HG03280 (cell line): ENCODE measurements at regions not wholly inside any gene's neighbourhood (a gene's known extent, or its start where the extent isn't known, plus 50 kb on each side); places are given as distances from the start of the nearest gene placed in this dataset.

Experiments
- ATAC-seq: cut with Tn5 transposase; IDR thresholded peaks from one replicate; pipeline ENCODE4 v1.9.1; 2021; ENCODE audit warnings: mild to moderate bottlenecking, moderate library complexity; ENCODE audit not compliant: unreplicated experiment

DNA sequence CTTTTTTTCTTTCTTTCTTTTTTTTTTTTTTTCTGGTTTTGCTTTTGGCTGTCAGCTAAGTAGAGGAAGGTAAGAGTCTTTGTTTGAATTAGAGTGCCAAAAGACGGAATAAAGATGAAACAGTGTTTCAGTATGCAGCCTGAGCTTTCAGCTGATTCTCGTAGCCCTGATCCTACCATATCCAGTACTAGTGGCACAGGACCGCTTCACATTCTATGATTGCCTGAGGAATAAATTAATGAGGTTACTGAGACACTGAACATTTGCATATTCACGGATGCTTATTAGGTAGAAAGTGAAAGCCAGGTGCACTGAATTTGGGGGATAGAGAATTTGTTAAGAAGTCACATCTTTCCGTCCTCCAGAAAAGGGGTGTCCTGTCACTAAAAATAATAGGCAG lies 421.5 kb upstream of the POU3F3 start:
- ATAC-seq, result no peak

DNA sequence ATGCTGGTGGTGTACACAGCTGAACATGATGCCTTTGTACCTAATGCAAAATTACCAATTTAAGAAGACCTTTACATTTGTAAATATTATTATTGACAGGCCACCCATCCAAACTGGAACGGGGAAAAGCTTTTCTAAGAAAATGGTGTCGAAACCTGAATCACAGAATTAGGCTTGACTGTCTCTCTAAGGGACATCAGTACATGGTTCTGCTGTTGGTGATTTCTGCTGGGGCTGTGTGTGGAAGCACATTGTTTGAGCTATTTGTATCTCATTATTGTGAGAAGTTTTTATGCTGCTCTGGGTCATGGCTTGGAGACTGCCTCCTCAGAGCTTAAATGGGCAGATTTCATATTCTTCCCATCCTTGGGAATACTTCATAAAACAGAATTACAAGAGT lies 420.9 kb upstream of the POU3F3 start:
- no peak for ATAC-seq

DNA sequence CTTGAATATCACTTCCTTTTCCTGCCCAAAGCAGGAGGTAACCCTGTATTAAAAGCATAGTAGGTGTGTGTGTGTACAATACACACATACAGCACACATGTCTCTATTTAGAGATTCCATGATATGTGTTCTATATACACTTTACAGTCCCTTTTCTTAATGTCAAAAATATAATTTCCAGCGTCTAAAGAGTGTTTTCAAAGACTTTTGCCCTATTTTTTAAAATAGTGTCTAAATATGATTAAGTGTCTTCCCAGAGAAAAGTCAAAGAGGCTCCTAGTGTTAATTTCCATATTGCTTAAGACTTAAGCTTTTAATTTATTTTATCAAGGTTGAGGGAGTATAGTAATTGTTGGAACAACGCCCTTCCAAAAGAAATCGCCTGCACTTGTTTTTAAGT lies 420.3 kb upstream of the POU3F3 start:
- ATAC-seq, result no peak

DNA sequence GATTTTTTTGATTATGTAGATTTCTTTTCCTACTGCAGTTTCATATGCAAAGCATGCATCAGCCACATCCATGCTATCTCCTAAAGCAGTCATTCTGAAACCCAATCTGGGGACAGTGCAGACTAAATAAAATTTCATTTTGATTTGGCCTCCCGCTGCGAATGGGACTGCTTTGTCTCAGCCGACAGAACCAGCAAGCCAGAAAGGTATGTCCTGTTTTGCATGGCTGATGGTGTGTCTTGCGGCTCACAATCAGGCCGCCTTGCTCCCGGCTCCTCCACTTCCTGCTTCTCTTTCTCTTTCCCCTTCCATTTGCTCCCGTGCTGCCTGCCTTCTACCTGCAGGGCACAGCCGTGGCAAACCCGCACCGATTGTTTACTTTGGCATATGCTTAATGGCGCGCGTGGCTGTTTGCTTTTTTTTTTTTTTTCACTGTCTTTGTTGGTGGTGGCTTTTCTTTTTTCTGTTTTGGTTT lies 419.6 kb upstream of the POU3F3 start:
- peak; percentile 66 for ATAC-seq

DNA sequence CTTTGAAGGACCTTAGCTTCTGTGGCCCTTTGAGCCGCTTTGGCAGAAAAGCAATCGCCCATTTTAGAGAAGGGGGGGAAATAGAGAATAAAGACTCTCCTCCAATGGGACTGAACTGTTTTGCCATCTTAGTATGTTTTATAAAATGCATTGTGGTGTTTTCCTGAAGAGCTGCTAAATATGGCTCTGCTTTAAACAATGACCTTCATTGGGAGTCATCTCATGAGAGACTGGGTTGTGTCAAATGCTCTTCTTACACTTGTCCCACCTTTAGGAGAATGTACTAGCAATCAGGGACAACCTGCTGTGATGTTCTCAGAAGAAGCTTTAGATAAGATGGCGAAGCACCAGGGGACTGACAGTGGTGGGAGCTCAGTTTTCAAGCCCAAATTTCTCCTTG lies 418.9 kb upstream of the POU3F3 start:
- ATAC-seq, result no peak

DNA sequence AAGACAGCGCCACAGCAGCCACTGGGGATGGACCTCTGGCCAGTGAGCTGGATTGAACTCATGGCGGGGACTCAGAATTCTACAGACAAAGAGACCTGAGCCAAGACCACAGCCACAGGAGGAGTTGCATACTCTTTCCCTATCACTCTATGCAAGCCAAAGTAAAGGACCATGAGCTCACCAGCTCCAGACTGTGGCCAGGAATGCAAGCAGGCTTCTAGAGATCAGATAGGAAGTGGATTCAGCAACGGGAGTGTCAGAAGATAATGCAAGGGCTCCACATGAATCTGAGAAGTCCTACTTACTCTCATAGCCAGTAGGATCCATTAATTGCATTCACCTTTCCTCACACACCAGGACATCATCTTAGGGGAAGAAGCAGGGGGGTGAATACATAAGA lies 415.4 kb upstream of the POU3F3 start:
- no peak for ATAC-seq

DNA sequence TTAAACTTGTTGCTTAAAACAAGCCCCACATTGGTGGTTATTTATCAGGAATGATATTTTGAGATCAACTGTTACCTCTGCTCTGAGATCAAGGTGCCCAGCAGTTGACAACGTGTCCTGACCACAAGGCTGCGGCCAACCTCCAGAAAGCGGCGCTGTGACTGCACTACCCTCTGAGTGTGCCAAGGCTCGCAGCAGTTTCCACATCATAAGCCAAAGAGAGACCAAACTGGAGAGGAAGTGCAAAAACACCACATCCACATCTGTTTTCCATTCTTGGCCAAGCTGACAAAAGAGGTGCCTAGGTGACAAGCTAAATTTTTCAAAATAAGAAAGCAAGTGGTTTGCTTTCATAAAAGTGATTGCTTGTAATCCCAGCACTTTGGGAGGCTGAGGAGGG lies 410.8 kb upstream of the POU3F3 start:
- ATAC-seq, result no peak

DNA sequence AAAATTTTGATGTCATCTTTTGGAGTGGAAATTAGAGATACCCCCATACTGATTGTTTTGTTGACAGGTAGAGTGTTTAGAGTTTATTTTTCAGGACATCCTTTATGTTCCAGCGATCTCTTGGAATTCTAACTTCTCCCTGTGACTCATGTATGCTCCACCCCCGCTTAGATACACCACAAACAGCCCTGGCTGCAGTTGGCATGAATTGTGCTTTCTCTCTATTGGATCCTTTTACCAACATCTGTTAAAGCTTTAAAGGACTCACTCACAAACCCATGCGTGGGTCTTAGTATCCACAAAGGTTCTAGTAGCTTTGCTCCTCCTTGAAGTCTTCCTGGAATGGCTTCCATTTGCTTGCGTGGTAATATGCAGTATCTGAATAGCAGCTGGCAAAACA lies 409.5 kb upstream of the POU3F3 start:
- no peak for ATAC-seq

DNA sequence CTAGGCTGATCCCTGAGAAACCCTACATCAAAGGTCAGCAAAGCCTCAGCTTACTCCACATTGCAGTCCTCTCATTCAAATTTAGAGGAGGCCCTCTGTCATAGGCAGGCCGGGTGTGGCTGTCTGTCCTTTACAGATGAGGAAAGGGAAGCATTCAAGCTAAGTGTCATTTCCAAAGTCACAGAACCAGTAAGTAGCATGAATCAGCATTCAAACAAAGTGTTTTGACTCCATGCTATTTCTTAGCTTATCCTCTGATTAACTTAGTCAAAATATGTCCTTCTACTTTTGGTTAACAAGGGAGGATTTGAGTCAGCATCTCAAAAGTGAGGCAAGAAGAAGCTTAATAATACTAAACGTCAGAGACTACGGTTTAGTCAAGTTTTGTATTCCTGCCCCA lies 409.0 kb upstream of the POU3F3 start:
- no peak for ATAC-seq

DNA sequence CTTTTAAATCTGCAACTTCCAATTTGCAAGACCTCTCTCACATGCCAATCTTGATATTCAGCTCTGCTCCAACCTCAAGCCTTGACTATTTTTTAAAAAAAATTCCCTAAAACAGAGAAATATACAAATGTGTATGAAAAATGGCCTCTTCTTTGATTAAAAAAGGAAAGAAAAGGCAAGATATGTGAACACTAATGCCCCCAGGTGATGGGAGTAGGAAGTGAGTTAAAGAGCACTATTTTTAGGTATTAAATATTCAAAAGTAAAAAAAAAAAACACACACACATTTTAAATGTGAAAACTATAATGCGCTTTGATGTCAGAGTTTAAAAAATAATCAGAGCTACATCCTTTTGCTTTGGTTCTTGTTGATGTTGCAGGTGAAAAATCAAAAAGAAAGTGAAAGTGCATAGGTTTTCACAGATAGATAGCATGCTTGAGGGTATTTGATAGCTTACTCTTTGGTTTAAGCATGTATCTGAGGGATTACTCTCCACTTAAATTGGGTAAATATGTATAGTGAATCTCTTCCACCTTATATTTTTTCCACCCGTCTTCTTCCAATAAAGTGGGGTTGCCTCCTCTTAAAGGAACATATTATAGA lies 406.0 kb upstream of the POU3F3 start:
- no peak for ATAC-seq

DNA sequence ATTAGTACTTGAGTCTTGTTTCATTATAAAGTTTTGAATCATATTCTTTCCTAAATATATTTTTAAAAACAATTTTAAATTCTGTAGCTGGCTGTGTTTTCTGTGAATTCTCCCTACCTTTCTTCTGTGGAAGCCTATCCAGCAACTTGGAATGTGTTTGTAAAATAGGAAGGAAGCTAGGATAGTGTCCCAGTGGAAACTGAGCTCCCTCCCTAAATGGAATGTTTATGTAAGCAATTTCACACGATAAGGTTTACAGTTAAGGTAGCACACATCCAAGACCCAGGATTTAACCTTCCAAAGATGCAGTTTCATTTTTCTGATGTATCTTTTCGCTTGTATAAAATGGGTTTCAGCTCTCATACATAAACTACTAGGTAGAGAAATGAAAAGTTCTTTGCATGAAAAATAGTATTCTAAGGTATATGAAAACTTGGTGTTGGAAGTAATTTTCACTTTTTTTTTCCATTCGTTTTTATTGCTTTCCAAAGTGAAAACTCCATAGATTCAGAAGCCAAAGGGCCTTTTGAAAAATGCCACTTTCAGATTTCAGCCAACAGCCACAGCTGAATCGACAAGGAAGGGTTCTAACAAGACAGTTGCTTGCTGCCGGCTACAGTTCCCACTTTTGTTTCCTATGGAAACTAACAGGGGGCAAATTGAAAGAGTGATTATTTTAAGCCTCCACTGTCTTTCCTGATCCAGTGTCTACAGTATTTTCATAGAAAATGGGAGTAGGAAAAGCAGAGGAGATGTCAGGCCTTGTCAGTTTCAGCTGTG lies 405.1 kb upstream of the POU3F3 start:
- ATAC-seq, result no peak

DNA sequence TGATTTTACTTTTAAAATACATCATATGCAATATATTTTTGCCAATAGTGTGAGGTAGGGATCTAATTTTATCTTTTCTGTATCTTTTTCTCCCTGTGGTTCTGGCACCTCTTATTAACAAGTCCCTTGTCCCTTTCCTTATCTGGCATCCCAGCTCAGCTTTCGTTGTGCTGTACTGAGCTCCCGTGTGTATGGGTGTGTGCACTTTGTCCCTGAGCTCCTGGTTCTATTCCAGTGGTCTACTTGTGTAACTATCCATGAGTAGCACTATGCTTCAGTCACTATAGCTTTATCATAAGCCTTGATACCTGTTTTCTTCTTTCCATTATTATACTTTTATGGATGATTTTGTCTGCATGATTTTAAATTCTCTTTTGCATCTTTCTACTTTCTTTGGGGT lies 401.4 kb upstream of the POU3F3 start:
- no peak for ATAC-seq

DNA sequence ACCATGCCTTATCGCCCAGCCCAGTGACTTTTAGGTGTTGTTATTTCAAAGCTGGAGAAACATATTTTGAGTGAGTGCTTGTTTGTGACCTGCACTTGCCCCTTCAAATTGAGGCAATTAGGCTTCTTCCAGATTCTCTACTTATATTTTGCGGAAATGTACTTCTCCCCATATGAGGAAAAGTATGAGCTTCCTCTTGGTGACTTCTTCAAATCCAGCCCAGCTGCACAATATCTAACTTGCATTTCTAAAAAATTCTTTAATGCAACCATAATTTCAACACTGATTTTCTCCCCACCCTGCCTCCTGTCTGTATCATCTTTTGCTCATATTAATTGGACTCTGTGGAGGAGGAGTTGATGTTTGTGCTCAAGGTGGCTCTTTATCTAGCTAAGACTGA lies 391.2 kb upstream of the POU3F3 start:
- ATAC-seq, result no peak

DNA sequence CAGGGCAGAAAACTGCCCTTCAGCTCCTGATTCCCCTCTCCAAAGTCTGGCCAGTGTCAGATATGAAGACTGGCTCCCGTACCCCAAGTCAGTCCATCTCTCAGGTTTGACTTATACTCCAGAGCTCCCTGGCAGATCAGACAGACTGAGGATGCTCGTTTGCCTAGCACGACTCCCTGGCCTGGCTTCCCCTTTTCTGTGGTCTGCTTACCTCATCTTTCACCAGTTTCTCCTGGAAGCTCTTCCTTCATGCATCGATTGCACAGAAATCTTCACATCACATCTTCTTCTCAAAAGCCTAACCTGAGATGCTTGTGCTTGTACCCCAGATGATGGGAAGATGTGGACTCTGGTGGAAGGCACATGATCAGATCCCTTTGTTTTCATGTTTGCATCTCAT lies 387.9 kb upstream of the POU3F3 start:
- ATAC-seq, result no peak

DNA sequence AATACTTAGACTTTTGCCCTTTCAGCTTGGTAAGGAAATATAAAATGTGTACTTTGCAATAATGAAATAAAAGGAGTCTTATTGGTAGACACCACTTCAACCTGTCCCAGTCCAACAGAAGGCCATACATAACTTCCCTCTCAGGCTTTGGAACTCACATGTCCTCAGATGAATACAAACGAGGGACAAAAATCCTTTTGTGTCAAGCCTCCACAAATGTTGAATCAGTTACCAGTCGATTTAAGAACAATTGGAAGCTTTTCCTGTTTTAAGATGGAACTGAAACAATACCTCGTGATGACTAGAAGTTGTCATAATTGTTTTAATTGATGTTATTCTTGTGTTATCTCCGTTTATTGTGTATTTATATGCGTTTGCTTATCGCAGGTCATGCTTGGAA lies 385.1 kb upstream of the POU3F3 start:
- ATAC-seq, result no peak

DNA sequence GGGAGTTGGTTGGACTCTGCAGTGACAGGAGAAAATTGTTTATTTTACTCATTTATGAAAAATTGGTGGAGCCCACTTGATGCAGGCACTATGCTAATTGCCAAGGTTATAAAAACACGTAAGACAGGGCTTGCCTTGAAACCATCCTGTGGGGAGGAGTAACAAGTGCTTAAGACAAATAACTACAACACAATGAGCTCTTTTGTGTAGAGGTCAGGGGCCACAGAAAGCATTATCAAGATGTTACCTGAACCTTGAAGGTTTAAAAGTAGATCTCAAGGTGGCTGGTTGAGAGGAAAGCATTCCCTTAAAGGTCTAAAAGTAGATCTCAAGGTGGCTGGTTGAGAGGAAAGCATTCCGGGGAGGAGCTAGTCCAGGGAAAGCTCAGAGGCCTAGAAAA lies 381.8 kb upstream of the POU3F3 start:
- no peak for ATAC-seq

DNA sequence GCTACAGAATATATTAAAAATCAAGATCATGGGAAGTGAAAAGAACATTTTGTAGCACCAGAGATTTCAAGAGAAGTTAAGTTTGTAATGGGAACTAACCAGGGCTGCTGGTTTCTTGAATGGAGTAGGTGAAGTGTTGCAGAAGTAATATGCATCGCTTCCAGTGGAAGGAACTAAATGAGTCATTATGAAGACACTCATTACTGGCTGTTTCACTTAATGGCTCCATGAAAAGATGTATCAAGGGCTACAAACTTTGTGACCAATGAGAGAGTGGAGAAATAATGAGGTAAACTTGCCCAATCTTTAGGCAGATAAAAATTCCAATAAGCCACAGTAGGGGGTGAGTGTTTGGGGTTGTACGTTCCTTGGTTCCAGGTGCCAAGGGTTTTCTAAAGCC lies 380.4 kb upstream of the POU3F3 start:
- ATAC-seq, result no peak

DNA sequence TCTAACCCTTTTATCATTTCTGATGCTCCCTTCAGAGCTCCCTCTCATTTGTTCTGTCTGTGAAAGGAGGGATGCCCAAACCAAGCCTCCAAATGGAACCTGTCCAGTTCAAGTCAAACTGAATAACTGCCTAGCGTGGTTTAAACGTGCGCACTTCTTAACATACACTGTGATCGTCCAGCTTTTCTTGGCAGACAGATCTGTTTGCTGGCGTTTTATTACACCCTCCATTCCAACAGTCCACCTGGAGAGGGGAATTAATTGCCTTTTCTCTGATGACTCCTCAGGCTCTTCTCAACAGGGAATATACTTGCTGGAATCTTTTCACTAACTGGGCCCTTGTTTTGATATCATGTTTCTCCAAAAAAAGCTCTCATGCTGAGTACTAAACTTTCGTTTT lies 379.2 kb upstream of the POU3F3 start:
- ATAC-seq, result no peak

DNA sequence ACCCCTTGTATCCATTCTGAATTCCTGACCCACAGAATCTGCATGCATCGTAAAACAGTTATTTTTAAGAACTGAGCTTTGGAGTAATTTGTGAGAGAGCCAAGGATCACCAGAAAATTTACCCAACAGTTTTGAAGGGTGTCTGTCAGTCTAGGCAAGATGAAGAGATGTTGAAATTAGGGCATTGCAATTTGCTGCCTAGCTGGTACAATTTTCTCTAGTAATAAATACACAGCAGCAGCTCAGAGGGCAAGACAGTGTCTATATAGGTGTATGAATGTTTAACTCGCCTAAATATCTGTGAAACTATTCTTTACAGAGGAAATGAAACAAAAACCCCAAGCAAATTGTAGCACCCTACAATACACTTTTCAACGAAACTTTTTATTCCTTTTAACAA lies 377.8 kb upstream of the POU3F3 start:
- ATAC-seq, result no peak

DNA sequence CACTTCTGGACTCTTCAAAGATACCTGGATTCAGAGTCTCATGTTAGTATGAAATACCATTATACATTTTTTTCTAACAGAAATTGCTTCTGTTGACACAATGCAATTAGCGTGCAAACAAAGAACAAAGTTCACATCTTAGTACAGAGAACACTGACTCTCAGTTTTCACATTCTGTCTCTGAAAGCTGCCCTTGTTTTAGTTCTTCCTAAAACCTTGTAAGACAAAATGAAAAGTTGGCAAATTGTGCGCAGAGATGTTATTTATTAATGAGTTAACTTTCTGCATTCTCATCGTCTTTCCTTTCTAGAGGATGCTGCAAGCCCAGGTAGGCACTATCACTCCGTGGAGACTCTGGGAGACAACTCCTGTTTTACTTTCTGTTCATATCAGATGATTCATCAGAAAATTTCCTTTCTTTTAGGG lies 377.3 kb upstream of the POU3F3 start:
- ATAC-seq, result no peak

DNA sequence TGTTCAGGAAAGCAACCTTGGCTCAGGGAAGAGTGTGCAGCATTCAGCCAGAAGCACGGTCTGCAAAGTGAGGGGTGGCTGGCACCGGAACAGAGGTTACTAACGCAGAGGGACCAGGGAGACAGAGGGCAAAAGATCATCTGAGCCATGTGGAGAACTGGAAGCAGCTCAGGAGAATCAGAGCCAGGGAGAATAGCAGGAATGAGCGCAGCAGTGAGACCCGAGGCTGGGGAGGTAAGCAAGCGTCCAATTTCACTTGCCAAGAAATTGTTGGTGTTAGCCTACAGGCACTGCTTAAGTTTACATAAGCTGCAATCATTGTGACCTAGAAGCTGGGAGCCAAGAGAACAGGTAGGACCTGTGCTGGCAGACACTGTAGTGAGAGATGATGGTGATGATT lies 372.6 kb upstream of the POU3F3 start:
- no peak for ATAC-seq

DNA sequence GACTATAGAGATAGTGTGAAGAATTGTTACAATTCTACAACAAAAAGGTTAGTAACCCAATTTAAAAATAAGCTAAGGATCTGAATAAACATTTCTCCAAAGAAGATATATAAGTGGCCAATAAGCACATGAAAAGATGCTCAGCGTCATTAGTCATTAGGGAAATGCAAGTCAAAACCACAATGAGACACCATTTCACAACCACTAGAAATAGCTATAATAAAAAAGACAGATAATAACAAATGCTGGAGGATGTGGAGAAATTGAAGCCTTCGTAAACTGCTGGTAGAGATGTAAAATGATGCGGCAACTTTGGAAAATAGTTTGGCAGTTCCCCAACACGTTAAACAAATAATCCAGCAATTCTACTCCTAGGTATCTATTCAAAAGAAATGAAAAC lies 366.5 kb upstream of the POU3F3 start:
- no peak for ATAC-seq

DNA sequence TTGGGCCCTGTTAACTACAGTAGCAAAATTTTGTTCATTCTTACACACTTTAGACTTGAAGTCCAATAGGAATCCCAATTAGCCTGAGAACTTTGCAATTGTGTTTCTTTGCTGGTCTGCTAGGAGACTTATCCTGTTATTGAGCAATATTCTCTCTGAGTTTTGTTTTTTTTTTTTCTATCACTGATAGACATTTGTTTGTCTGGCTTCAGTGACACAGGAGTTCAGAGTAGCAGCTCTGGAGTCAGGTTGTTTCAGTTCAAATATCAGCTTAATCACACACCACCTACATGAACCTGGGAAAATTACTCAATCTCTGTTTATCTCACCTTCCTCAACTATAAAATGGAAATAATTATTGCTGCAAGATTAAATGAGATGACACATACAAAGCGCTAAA lies 360.2 kb upstream of the POU3F3 start:
- no peak for ATAC-seq
